Mucosa of descending colon (tissue), 3 donors: ENCODE measurements at regions not wholly inside any gene's neighbourhood (a gene's known extent, or its start where the extent isn't known, plus 50 kb on each side); places are given as distances from the start of the nearest gene placed in this dataset.

ENCODE experiments used
- ATAC-seq: fragments of 200-7000 bp; cut with Tn5 transposase; one replicate; pipeline ENCODE4 v1.9.1; 2020; ENCODE audit warnings: mild to moderate bottlenecking, moderate library complexity
- DNase-seq, 3 donors: peaks; one replicate each; pipeline ENCODE4 v3.0.0-alpha.2; 2020
- H3K36me3 ChIP-seq: fragments of 200-600 bp; one replicate; pipeline ENCODE4 v1.8.0; 2021; ENCODE audit warnings: low read depth, mild to moderate bottlenecking
- H3K4me1 ChIP-seq: fragments of 200-600 bp; one replicate; pipeline ENCODE4 v1.8.0; 2021; ENCODE audit warnings: low read depth, mild to moderate bottlenecking
- H3K4me3 ChIP-seq: fragments of 200-600 bp; one replicate; pipeline ENCODE4 v1.8.0; 2021; ENCODE audit warnings: mild to moderate bottlenecking
- H3K9me3 ChIP-seq: fragments of 200-600 bp; one replicate; pipeline ENCODE4 v1.8.0; 2021; ENCODE audit warnings: mild to moderate bottlenecking
- CTCF ChIP-seq: fragments of 200-600 bp; IDR thresholded peaks from one replicate; pipeline ENCODE4 v1.8.0; 2022; ENCODE audit warnings: antibody characterized with exemption, mild to moderate bottlenecking
- intact Hi-C, 2 donors: fragments of 100-400 bp; cut with DNase I in 1 of 2; cut with micrococcal nuclease in 1 of 2; formaldehyde crosslinking; loops; one replicate each; pipeline versions ENCODE4 v1.11.0 to v1.11.1; 2022; cut with DNase I, micrococcal nuclease
- donor health status: DM: no; HTN: no; CAD: no; lungs with moderate emphysema.
- donor health status: DM: no; HTN: no; CAD: no.
- donor health status: DM: no; HTN: yes; CAD: no.

GRCh38 chr3:26406636-26407035 is 215.9 kb upstream of the LRRC3B start:
- Histone ChIP-seq H3K36me3 (no peaks in the 10 kb centered on the region), H3K9me3 (peaks cover 20% of the 10 kb centered on the region), H3K4me1 (no peaks in the 10 kb centered on the region), H3K4me3 (no peak overlapping the region)
- no peak for ATAC-seq
- TF ChIP-seq CTCF = no peak
- intact Hi-C loops = no loop called here
- no peak for DNase-seq

GRCh38 chr3:26418553-26418952 is 204.0 kb upstream of the LRRC3B start:
- no peaks in the 10 kb centered on the region for H3K4me1 ChIP-seq
- TF ChIP-seq CTCF = no peak
- peaks cover 37% of the 10 kb centered on the region for H3K9me3 ChIP-seq
- H3K36me3 ChIP-seq = no peaks in the 10 kb centered on the region
- intact Hi-C loops = no loop called here
- ATAC-seq (no peak), DNase-seq (no peak)
- H3K4me3 ChIP-seq = no peak overlapping the region

GRCh38 chr3:26422415-26422814 is 200.2 kb upstream of the LRRC3B start:
- peaks cover 17% of the 10 kb centered on the region for H3K9me3 ChIP-seq
- no peak for ATAC-seq
- H3K4me1 ChIP-seq = no peaks in the 10 kb centered on the region
- no peak for DNase-seq
- no peak overlapping the region for H3K4me3 ChIP-seq
- no peaks in the 10 kb centered on the region for H3K36me3 ChIP-seq
- intact Hi-C loops = no loop called here
- TF ChIP-seq CTCF = no peak

- DNase-seq (no peak), ATAC-seq (no peak)
- Histone ChIP-seq H3K9me3 (peaks cover 5% of the 10 kb centered on the region), H3K36me3 (no peaks in the 10 kb centered on the region), H3K4me1 (no peaks in the 10 kb centered on the region), H3K4me3 (no peak overlapping the region)
- no peak for TF ChIP-seq CTCF
- intact Hi-C loops = no loop called here
Observed at GRCh38 chr3:26425076-26425475, 197.5 kb upstream of the LRRC3B start.

- no peaks in the 10 kb centered on the region for H3K4me1 ChIP-seq
- H3K4me3 ChIP-seq = no peak overlapping the region
- intact Hi-C loops = no loop called here
- ATAC-seq (no peak), DNase-seq (no peak)
- TF ChIP-seq CTCF = no peak
- no peaks in the 10 kb centered on the region for H3K36me3 ChIP-seq
- H3K9me3 ChIP-seq = peaks cover 2% of the 10 kb centered on the region
Observed at GRCh38 chr3:26428992-26429391, 193.6 kb upstream of the LRRC3B start.

GRCh38 chr3:26437678-26438077 is 184.9 kb upstream of the LRRC3B start:
- H3K4me1 ChIP-seq = no peaks in the 10 kb centered on the region
- TF ChIP-seq CTCF = no peak
- intact Hi-C loops = no loop called here
- ATAC-seq (no peak), DNase-seq (no peak)
- H3K4me3 ChIP-seq = no peak overlapping the region
- peaks cover 35% of the 10 kb centered on the region for H3K9me3 ChIP-seq
- H3K36me3 ChIP-seq = no peaks in the 10 kb centered on the region
